A204.1 (cell line): ENCODE measurements at regions not wholly inside any gene's neighbourhood (a gene's known extent, or its start where the extent isn't known, plus 50 kb on each side); places are given as distances from the start of the nearest gene placed in this dataset.

Experiments
- FAIRE-seq: peaks from 2 replicates; lab custom pipeline; 2012; peaks lifted over from hg19 to GRCh38; lab: Jason Lieb, UNC

GRCh38 chr6:4615891-4616290, 160.3 kb upstream of the CDYL start:
- FAIRE-seq, result no peak

GRCh38 chr6:4615231-4615630, 161.0 kb upstream of the CDYL start:
- FAIRE-seq, result no peak

- no peak for FAIRE-seq
Observed at GRCh38 chr6:4614637-4615036, 161.6 kb upstream of the CDYL start.

GRCh38 chr6:4613795-4614194, 162.4 kb upstream of the CDYL start:
- no peak for FAIRE-seq

- FAIRE-seq, result no peak
Observed at GRCh38 chr6:4613381-4613780, 162.8 kb upstream of the CDYL start.

- no peak for FAIRE-seq
Observed at GRCh38 chr6:4612636-4613171, 163.5 kb upstream of the CDYL start.

- no peak for FAIRE-seq
Observed at GRCh38 chr6:4611429-4612129, 164.6 kb upstream of the CDYL start.

- no peak for FAIRE-seq
Observed at GRCh38 chr6:4610256-4610655, 165.9 kb upstream of the CDYL start.

- no peak for FAIRE-seq
Observed at GRCh38 chr6:4608361-4609115, 167.7 kb upstream of the CDYL start.

GRCh38 chr6:4607793-4608192, 168.4 kb upstream of the CDYL start:
- no peak for FAIRE-seq

- no peak for FAIRE-seq
Observed at GRCh38 chr6:4606821-4607704, 169.1 kb upstream of the CDYL start.

GRCh38 chr6:4606016-4606415, 170.2 kb upstream of the CDYL start:
- FAIRE-seq, result no peak

- FAIRE-seq, result no peak
Observed at GRCh38 chr6:4603856-4604369, 172.3 kb upstream of the CDYL start.

- no peak for FAIRE-seq
Observed at GRCh38 chr6:4603291-4603690, 172.9 kb upstream of the CDYL start.

GRCh38 chr6:4599924-4600323, 176.3 kb upstream of the CDYL start:
- FAIRE-seq, result no peak

GRCh38 chr6:4598384-4598995, 177.7 kb upstream of the CDYL start:
- FAIRE-seq, result no peak

- FAIRE-seq, result no peak
Observed at GRCh38 chr6:4593951-4594350, 182.3 kb upstream of the CDYL start.

GRCh38 chr6:4592026-4592425, 184.2 kb upstream of the CDYL start:
- no peak for FAIRE-seq

- no peak for FAIRE-seq
Observed at GRCh38 chr6:4591218-4591617, 185.0 kb upstream of the CDYL start.

- FAIRE-seq, result no peak
Observed at GRCh38 chr6:4589295-4589694, 186.9 kb upstream of the CDYL start.

GRCh38 chr6:4588581-4588980, 187.6 kb upstream of the CDYL start:
- FAIRE-seq, result no peak

GRCh38 chr6:4588163-4588562, 188.0 kb upstream of the CDYL start:
- no peak for FAIRE-seq
